GM23338 (cell line): ENCODE measurements at regions not wholly inside any gene's neighbourhood (a gene's known extent, or its start where the extent isn't known, plus 50 kb on each side); places are given as distances from the start of the nearest gene placed in this dataset.

ENCODE experiments used
- ATAC-seq: fragments of 200-7000 bp; cut with Tn5 transposase; 3 replicates; pipeline ENCODE4 v1.9.1; 2020
- DNase-seq: peaks from one replicate; pipeline ENCODE4 v3.0.0-alpha.2; 2015; ENCODE audit warnings: low spot score
- H2AFZ ChIP-seq: fragments of 200-600 bp; sonication (generic); 2 replicates; pipeline ENCODE4 v1.8.0; 2016; ENCODE audit warnings: antibody characterized with exemption, mild to moderate bottlenecking, moderate library complexity
- H3F3A ChIP-seq: fragments of 200-600 bp; sonication (generic); replicated peaks from 2 replicates; pipeline ENCODE4 v1.8.0; 2017; ENCODE audit warnings: antibody characterized with exemption, mixed run types, low read depth
- H3K27ac ChIP-seq: fragments of 200-600 bp; sonication (generic); 2 replicates; pipeline ENCODE4 v1.6.1; 2016; ENCODE audit warnings: low read depth
- H3K27me3 ChIP-seq: fragments of 200-600 bp; sonication (generic); 2 replicates; pipeline ENCODE4 v1.8.0; 2016; ENCODE audit warnings: mild to moderate bottlenecking, mixed run types, moderate library complexity; ENCODE audit not compliant: insufficient read depth
- H3K36me3 ChIP-seq: fragments of 200-600 bp; sonication (generic); 2 replicates; pipeline ENCODE4 v1.8.0; 2016; ENCODE audit warnings: mild to moderate bottlenecking; ENCODE audit not compliant: insufficient read depth
- H3K4me1 ChIP-seq: fragments of 200-600 bp; sonication (generic); 2 replicates; pipeline ENCODE4 v1.8.0; 2016; ENCODE audit warnings: mild to moderate bottlenecking, moderate library complexity; ENCODE audit not compliant: insufficient read depth
- H3K4me2 ChIP-seq: fragments of 200-600 bp; sonication (generic); 2 replicates; pipeline ENCODE4 v1.7.1; 2017; ENCODE audit warnings: mixed run types
- H3K4me3 ChIP-seq: fragments of 200-600 bp; sonication (generic); 2 replicates; pipeline ENCODE4 v1.6.1; 2016; ENCODE audit warnings: mixed run types
- H3K79me2 ChIP-seq: fragments of 200-600 bp; sonication (generic); replicated peaks from 2 replicates; pipeline ENCODE4 v1.8.0; 2017; ENCODE audit warnings: mild to moderate bottlenecking; ENCODE audit not compliant: insufficient read depth
- H3K9me2 ChIP-seq: fragments of 200-600 bp; sonication (generic); 2 replicates; pipeline ENCODE4 v1.8.0; 2017; ENCODE audit not compliant: insufficient read depth
- H4K20me1 ChIP-seq: fragments of 200-600 bp; sonication (generic); replicated peaks from 2 replicates; pipeline ENCODE4 v1.8.0; 2017; ENCODE audit warnings: mild to moderate bottlenecking; ENCODE audit not compliant: insufficient read depth
- H3K27ac Mint-ChIP-seq: 2 replicates; pipeline ENCODE4 v1.8.0; 2020; ENCODE audit warnings: inconsistent platforms, mild to moderate bottlenecking, moderate library complexity, mixed read lengths
- H3K27me3 Mint-ChIP-seq: 3 replicates; pipeline ENCODE4 v1.8.0; 2022; ENCODE audit warnings: low read depth, mild to moderate bottlenecking, moderate library complexity, mixed read lengths, inconsistent platforms; ENCODE audit not compliant: insufficient read depth, poor library complexity
- H3K36me3 Mint-ChIP-seq: 3 replicates; pipeline ENCODE4 v1.8.0; 2021; ENCODE audit warnings: low read depth, mild to moderate bottlenecking, inconsistent platforms, moderate library complexity, mixed read lengths
- H3K4me1 Mint-ChIP-seq: 3 replicates; pipeline ENCODE4 v1.8.0; 2020; ENCODE audit warnings: mild to moderate bottlenecking, inconsistent platforms, mixed read lengths
- H3K4me3 Mint-ChIP-seq: 3 replicates; pipeline ENCODE4 v1.8.0; 2021; ENCODE audit warnings: moderate library complexity, mild to moderate bottlenecking, inconsistent platforms, mixed read lengths
- H3K9me3 Mint-ChIP-seq: 3 replicates; pipeline ENCODE4 v1.8.0; 2020; ENCODE audit warnings: moderate library complexity, mild to moderate bottlenecking, inconsistent platforms, mixed read lengths
- CREB1 ChIP-seq: fragments of 250-450 bp; sonication (Bioruptor Pico); IDR thresholded peaks from 2 replicates; pipeline ENCODE4 v1.5.0; 2020; ENCODE audit warnings: low read depth, mild to moderate bottlenecking, moderate library complexity
- ETS1 ChIP-seq: IDR thresholded peaks from 2 replicates; pipeline ENCODE4 v1.6.1; 2016; ENCODE audit warnings: antibody characterized with exemption
- EZH2 ChIP-seq: fragments of 200-600 bp; sonication (generic); IDR thresholded peaks from one replicate; pipeline ENCODE4 v1.8.0; 2017; ENCODE audit warnings: antibody characterized with exemption, mild to moderate bottlenecking, low read depth; ENCODE audit not compliant: unreplicated experiment
- EZH2phosphoT487 ChIP-seq: fragments of 200-600 bp; sonication (generic); IDR thresholded peaks from one replicate; pipeline ENCODE4 v1.8.1; 2018; ENCODE audit warnings: antibody characterized with exemption; ENCODE audit not compliant: unreplicated experiment
- JUNB ChIP-seq: IDR thresholded peaks from one replicate; pipeline ENCODE4 v1.6.1; 2016; ENCODE audit warnings: antibody characterized with exemption; ENCODE audit not compliant: unreplicated experiment
- NANOG ChIP-seq: IDR thresholded peaks from 2 replicates; pipeline ENCODE4 v1.6.1; 2016; ENCODE audit warnings: antibody characterized with exemption, borderline replicate concordance
- POLR2AphosphoS5 ChIP-seq: IDR thresholded peaks from 2 replicates; pipeline ENCODE4 v1.6.1; 2016; ENCODE audit warnings: antibody characterized with exemption, low read depth
- STAT1 ChIP-seq: IDR thresholded peaks from one replicate; pipeline ENCODE4 v1.6.1; 2016; ENCODE audit warnings: antibody characterized with exemption; ENCODE audit not compliant: unreplicated experiment
- ZNF114 ChIP-seq: fragments of 250-450 bp; sonication (Bioruptor Pico); IDR thresholded peaks from 2 replicates; pipeline ENCODE4 v1.5.0; 2020; ENCODE audit warnings: mild to moderate bottlenecking, moderate library complexity
- ZNF331 ChIP-seq: fragments of 250-450 bp; sonication (Bioruptor Pico); IDR thresholded peaks from 2 replicates; pipeline ENCODE4 v1.5.0; 2020; ENCODE audit warnings: low read depth, mild to moderate bottlenecking, moderate library complexity
- TF ChIP-seq, protein P1 (sequence below): IDR thresholded peaks from one replicate; pipeline ENCODE4 v1.6.1; 2018; ENCODE audit warnings: antibody characterized with exemption; ENCODE audit not compliant: unreplicated experiment
- TF ChIP-seq, protein P2 (sequence below): fragments of 250-450 bp; sonication (Bioruptor Pico); IDR thresholded peaks from 2 replicates; pipeline ENCODE4 v1.5.0; 2020; ENCODE audit warnings: mild to moderate bottlenecking, moderate library complexity
- TF ChIP-seq, protein P3 (sequence below), 2 experiments: fragments of 200-600 bp in 1 of 2; sonication (generic) in 1 of 2; conservative IDR thresholded peaks; 2 replicates each; pipeline versions ENCODE4 v1.5.1 to v1.6.1; 2016 to 2017; ENCODE audit warnings: antibody characterized with exemption in 2 of 2, low read depth in 2 of 2, mild to moderate bottlenecking in 2 of 2, moderate library complexity in 1 of 2

GRCh38 chr20:20881808-20882207, 169.4 kb upstream of the RALGAPA2 start:
- H3K4me2 ChIP-seq, result no peak overlapping the region
- Mint-ChIP-seq H3K36me3 (no peaks in the 10 kb centered on the region), H3K9me3 (peaks cover 4% of the 10 kb centered on the region; the same call in 1 of the 3 replicates), H3K4me1 (no peaks in the 10 kb centered on the region), H3K4me3 (no peak overlapping the region), H3K27ac (no peak overlapping the region), H3K27me3 (peaks cover 4% of the 10 kb centered on the region)
- no peak overlapping the region for H2AFZ ChIP-seq
- peaks cover 4% of the 10 kb centered on the region for H3K9me2 ChIP-seq
- ATAC-seq (no peak), DNase-seq (no peak)
- no peaks in the 10 kb centered on the region for H3K27me3 ChIP-seq
- H3K27ac ChIP-seq, result no peak overlapping the region
- H4K20me1 ChIP-seq, result no peaks in the 10 kb centered on the region
- no peaks in the 10 kb centered on the region for H3K79me2 ChIP-seq
- no peaks in the 10 kb centered on the region for H3K36me3 ChIP-seq
- no peaks in the 10 kb centered on the region for H3F3A ChIP-seq
- no peak overlapping the region for H3K4me3 ChIP-seq
- TF ChIP-seq, protein P1, sequence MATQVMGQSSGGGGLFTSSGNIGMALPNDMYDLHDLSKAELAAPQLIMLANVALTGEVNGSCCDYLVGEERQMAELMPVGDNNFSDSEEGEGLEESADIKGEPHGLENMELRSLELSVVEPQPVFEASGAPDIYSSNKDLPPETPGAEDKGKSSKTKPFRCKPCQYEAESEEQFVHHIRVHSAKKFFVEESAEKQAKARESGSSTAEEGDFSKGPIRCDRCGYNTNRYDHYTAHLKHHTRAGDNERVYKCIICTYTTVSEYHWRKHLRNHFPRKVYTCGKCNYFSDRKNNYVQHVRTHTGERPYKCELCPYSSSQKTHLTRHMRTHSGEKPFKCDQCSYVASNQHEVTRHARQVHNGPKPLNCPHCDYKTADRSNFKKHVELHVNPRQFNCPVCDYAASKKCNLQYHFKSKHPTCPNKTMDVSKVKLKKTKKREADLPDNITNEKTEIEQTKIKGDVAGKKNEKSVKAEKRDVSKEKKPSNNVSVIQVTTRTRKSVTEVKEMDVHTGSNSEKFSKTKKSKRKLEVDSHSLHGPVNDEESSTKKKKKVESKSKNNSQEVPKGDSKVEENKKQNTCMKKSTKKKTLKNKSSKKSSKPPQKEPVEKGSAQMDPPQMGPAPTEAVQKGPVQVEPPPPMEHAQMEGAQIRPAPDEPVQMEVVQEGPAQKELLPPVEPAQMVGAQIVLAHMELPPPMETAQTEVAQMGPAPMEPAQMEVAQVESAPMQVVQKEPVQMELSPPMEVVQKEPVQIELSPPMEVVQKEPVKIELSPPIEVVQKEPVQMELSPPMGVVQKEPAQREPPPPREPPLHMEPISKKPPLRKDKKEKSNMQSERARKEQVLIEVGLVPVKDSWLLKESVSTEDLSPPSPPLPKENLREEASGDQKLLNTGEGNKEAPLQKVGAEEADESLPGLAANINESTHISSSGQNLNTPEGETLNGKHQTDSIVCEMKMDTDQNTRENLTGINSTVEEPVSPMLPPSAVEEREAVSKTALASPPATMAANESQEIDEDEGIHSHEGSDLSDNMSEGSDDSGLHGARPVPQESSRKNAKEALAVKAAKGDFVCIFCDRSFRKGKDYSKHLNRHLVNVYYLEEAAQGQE, result no peak
- TF ChIP-seq CREB1 (CRISPR knock-in tag), result no peak
- TF ChIP-seq, protein P2, sequence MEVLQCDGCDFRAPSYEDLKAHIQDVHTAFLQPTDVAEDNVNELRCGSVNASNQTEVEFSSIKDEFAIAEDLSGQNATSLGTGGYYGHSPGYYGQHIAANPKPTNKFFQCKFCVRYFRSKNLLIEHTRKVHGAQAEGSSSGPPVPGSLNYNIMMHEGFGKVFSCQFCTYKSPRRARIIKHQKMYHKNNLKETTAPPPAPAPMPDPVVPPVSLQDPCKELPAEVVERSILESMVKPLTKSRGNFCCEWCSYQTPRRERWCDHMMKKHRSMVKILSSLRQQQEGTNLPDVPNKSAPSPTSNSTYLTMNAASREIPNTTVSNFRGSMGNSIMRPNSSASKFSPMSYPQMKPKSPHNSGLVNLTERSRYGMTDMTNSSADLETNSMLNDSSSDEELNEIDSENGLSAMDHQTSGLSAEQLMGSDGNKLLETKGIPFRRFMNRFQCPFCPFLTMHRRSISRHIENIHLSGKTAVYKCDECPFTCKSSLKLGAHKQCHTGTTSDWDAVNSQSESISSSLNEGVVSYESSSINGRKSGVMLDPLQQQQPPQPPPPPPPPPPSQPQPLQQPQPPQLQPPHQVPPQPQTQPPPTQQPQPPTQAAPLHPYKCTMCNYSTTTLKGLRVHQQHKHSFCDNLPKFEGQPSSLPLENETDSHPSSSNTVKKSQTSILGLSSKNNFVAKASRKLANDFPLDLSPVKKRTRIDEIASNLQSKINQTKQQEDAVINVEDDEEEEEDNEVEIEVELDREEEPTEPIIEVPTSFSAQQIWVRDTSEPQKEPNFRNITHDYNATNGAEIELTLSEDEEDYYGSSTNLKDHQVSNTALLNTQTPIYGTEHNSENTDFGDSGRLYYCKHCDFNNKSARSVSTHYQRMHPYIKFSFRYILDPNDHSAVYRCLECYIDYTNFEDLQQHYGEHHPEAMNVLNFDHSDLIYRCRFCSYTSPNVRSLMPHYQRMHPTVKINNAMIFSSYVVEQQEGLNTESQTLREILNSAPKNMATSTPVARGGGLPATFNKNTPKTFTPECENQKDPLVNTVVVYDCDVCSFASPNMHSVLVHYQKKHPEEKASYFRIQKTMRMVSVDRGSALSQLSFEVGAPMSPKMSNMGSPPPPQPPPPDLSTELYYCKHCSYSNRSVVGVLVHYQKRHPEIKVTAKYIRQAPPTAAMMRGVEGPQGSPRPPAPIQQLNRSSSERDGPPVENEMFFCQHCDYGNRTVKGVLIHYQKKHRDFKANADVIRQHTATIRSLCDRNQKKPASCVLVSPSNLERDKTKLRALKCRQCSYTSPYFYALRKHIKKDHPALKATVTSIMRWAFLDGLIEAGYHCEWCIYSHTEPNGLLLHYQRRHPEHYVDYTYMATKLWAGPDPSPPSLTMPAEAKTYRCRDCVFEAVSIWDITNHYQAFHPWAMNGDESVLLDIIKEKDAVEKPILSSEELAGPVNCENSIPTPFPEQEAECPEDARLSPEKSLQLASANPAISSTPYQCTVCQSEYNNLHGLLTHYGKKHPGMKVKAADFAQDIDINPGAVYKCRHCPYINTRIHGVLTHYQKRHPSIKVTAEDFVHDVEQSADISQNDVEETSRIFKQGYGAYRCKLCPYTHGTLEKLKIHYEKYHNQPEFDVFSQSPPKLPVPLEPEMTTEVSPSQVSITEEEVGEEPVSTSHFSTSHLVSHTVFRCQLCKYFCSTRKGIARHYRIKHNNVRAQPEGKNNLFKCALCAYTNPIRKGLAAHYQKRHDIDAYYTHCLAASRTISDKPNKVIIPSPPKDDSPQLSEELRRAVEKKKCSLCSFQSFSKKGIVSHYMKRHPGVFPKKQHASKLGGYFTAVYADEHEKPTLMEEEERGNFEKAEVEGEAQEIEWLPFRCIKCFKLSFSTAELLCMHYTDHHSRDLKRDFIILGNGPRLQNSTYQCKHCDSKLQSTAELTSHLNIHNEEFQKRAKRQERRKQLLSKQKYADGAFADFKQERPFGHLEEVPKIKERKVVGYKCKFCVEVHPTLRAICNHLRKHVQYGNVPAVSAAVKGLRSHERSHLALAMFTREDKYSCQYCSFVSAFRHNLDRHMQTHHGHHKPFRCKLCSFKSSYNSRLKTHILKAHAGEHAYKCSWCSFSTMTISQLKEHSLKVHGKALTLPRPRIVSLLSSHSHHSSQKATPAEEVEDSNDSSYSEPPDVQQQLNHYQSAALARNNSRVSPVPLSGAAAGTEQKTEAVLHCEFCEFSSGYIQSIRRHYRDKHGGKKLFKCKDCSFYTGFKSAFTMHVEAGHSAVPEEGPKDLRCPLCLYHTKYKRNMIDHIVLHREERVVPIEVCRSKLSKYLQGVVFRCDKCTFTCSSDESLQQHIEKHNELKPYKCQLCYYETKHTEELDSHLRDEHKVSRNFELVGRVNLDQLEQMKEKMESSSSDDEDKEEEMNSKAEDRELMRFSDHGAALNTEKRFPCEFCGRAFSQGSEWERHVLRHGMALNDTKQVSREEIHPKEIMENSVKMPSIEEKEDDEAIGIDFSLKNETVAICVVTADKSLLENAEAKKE (CRISPR knock-in tag), result no peak
- no peak for TF ChIP-seq ZNF331 (CRISPR knock-in tag)
- TF ChIP-seq POLR2AphosphoS5, result no peak
- TF ChIP-seq ZNF114 (CRISPR knock-in tag), result no peak
- TF ChIP-seq EZH2phosphoT487, result no peak
- no peak for TF ChIP-seq EZH2
- no peak for TF ChIP-seq STAT1
- TF ChIP-seq, protein P3, sequence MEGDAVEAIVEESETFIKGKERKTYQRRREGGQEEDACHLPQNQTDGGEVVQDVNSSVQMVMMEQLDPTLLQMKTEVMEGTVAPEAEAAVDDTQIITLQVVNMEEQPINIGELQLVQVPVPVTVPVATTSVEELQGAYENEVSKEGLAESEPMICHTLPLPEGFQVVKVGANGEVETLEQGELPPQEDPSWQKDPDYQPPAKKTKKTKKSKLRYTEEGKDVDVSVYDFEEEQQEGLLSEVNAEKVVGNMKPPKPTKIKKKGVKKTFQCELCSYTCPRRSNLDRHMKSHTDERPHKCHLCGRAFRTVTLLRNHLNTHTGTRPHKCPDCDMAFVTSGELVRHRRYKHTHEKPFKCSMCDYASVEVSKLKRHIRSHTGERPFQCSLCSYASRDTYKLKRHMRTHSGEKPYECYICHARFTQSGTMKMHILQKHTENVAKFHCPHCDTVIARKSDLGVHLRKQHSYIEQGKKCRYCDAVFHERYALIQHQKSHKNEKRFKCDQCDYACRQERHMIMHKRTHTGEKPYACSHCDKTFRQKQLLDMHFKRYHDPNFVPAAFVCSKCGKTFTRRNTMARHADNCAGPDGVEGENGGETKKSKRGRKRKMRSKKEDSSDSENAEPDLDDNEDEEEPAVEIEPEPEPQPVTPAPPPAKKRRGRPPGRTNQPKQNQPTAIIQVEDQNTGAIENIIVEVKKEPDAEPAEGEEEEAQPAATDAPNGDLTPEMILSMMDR (conservative IDR thresholded peaks at IDR 0.05; ENCODE audit: low read depth in 2 of 2), result no peak
- no peak for TF ChIP-seq NANOG
- TF ChIP-seq ETS1, result no peak
- TF ChIP-seq JUNB, result no peak
- no peaks in the 10 kb centered on the region for H3K4me1 ChIP-seq
